IPS-NIHi7 (cell line): ENCODE measurements at regions not wholly inside any gene's neighbourhood (a gene's known extent, or its start where the extent isn't known, plus 50 kb on each side); places are given as distances from the start of the nearest gene placed in this dataset.
"Not testable (repeated sequence)": the region's sequence is repeated elsewhere in the genome, so short reads cannot be mapped to it uniquely, and the experiment has no call there.

Experiments used
- DNase-seq: peaks from one replicate; pipeline ENCODE4 v3.0.0; 2012; ENCODE audit warnings: mixed read lengths; ENCODE audit errors: extremely low spot score

- no peak for DNase-seq
These were observed 382.1 kb upstream of the CDH18 start for GRCh38 chr5:20370061-20370460.

DNA sequence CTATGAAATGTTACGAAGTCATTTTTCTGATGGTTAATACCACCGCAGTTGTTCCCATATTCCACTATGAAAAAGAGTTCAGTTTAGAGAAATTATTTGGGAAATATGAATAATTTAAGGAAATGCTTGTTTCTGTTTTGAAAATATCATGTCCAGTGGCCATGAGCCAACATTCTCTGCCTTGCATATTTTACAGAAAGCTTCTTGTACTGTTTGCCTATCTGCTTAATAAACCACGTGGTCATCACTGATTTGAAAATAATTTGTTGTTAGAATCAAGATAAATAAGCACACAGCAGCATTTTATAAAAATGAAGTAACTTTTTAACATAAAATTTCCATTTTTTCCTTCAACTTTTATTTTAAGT lies 381.5 kb upstream of the CDH18 start:
- no peak for DNase-seq

GRCh38 chr5:20368571-20369517 lies 380.8 kb upstream of the CDH18 start:
- DNase-seq, result no peak

DNA sequence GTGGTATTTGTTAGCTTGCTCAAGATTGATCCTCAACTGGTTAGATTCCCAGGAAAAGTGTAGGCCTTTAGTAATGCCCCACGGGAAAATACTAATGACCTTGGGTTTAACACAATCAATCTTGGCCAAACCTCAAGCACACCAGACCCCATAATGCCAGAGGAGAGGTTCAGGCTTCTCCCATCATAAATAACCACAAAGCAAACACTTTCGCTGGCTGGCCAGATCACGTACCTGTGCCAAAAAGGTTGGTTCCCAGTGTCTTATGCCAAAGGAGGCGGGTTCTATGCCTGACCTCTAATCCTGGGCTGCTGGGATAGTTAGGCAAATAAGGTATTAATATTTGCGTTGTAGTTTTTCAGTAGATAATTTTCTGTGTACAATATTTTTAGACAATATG lies 379.2 kb upstream of the CDH18 start:
- DNase-seq, result no peak

DNA sequence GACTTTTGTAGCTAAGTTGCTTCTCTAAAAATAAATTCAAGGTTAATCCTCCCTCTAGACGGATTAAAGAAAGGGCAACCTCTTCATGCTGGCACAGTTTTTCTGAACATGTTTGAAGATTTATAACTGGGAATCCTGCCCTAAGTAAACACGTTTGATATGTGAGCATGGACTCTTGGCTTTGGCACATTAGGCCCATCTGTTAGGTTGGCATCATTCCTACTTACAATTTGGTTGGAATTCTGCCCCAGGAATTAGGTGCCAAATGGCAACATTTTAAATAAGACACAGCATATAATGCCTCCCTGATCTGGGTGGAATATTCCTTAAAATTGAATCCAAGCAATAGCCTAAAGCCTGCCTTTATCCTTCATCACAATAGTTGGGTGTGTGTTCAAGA lies 372.3 kb upstream of the CDH18 start:
- DNase-seq, result no peak

- no peak for DNase-seq
These were observed 371.4 kb upstream of the CDH18 start for GRCh38 chr5:20359377-20359776.

GRCh38 chr5:20353499-20353898 lies 365.5 kb upstream of the CDH18 start:
- DNase-seq, result no peak

DNA sequence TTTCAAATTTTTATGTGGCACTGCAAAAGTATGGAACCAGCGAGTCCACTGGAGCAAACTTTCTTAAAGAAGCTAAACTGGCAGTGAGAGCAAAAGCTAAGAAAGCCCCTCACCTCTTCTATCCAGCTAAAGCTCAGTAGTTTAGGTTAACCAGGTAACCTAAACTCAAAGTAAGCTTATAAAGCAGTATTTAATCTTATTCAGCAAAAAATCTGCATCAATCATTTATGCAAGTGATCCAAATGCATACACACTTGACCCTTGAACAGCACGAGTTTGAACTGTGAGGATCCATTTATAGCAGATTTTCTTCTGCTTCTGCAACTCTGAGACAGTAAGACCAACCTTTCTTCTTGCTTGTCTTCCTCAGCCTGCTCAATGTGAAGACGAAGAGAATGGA lies 363.8 kb upstream of the CDH18 start:
- no peak for DNase-seq

- DNase-seq, result no peak
These were observed 360.3 kb upstream of the CDH18 start for GRCh38 chr5:20348321-20348720.

DNA sequence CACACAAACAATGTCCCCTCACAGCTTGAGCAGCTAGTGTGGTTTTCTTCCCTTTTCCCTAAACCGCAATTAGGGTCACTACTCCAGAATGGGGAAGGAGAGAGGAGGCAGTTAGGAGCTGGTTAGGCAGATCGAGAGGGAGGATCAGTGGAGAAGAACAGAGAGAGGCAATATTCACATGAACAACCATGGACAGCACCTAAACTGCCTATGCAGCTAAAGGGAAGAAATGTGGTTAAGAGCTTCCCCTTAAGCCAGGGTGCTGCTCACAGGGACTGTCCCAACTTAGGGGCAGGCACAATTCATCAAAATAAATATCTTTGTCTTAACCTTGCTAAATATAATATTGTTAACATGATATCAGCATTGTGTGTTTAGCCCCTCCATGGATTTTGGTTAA lies 359.3 kb upstream of the CDH18 start:
- no peak for DNase-seq

DNA sequence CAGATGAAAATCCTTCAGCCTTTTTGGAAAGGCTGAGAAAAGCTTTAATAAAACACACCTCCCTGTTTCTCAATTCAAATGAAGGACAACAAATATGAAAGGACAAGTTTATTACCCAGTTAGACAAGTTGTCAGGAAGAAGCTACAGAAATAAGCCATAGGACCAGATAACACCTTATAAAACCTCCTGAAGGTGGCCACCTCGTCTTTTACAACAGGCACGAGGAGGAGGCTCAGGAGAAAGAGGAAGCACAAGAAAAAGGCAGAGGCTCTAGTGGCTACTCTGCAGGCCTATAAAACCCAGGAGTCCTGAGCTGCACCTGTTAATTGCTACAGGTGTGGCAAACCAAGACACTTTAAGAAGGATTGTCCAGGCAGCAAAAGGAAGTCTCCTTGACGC lies 352.1 kb upstream of the CDH18 start:
- no peak for DNase-seq

- no peak for DNase-seq
These were observed 348.0 kb upstream of the CDH18 start for GRCh38 chr5:20335978-20336377.

DNA sequence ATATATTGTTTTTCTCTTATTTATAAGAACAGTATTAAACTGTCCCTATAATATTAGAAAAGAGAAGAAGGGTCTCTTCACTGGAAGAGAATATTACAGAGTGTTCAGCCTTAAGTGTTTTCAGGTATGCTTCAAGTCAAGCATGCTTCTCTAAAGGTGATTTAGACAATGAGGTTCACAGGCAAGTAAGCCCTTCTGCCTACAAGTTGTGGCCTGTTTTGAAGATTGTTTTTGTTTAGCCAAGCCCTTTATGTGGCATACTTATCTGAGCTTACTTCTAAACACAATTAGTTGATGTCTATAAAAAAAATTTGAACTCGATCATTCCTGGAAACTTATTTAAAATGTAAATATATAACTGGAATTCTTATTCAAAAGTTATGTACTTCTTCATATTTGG lies 343.8 kb upstream of the CDH18 start:
- no peak for DNase-seq

DNA sequence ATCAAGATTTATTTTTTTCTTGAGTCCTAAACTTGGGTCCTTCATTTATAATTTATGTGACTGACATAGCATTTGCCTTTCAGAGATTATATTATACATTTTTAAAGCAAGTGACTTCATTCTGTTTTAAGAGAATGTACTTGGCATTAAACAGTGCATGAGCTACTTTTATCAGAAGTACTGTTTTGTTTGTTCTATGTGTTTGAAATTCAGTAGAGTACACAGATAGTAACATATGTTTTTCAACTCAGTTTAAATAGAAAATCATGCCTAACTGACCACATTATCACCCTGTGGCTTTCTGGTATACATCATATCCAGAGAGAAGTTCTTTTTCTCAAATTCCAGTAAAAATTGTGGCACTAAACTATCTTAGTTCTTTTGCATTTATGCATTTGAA lies 335.3 kb upstream of the CDH18 start:
- DNase-seq, result no peak

GRCh38 chr5:20307391-20307790 lies 319.4 kb upstream of the CDH18 start:
- no peak for DNase-seq

GRCh38 chr5:20305463-20305862 lies 317.5 kb upstream of the CDH18 start:
- no peak for DNase-seq

GRCh38 chr5:20304570-20304969 lies 316.6 kb upstream of the CDH18 start:
- not testable (repeated sequence) for DNase-seq

DNA sequence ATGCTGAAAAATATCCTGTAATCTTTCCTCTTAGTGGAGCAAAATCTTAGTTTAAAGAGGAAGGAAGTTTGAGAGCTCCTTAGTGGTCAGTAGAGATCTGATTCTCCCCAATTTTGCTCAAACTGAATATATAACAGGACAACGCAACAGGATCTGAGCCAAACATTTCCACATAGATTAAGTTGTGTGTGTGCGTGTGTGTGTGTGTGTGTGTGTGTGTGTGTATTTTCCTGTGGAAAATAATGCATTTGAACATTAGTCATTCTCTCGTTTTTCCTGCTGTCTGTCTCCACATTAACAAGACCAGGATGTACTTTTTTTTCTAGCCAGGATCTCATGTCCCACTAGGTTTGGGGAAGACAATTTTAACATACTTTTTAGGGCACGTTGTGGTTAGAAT lies 312.1 kb upstream of the CDH18 start:
- DNase-seq, result no peak

DNA sequence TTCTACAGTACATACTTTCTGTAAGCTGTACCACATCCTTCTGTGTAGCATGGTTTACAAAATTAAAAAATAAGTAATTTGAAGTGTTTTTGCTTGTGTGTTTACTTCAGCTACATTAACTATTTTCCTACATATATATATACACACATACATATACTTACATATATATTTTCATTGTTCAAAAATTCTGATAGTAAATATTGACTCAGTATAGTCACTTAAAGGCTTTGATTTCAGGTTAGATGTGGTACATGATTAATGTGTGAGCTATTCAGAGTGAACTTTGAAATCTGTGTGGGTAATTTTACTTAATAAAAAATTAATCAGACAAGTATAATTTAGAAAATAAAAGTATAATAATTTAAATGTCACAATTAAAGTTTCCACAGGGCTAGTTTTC lies 306.7 kb upstream of the CDH18 start:
- DNase-seq, result no peak

DNA sequence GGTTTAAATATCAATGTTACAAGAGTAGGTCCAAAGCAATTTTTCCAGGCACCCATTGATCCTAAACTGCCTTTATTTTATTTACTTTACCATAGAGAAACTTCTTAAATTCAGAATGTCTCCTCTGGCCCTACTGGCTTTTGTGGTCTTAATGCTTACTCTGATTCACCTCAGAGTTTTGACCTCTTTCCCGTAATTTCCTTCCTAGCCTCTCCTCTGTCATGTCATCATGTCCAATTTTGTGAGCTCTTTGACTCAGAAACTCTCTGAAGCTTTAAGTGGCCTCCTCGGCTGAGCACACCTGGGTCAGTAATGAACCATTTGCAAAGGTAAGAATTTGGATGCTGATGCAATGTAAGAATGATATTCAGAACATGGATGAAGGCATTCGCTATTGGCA lies 303.8 kb upstream of the CDH18 start:
- no peak for DNase-seq

- no peak for DNase-seq
These were observed 299.6 kb upstream of the CDH18 start for GRCh38 chr5:20287640-20288039.

DNA sequence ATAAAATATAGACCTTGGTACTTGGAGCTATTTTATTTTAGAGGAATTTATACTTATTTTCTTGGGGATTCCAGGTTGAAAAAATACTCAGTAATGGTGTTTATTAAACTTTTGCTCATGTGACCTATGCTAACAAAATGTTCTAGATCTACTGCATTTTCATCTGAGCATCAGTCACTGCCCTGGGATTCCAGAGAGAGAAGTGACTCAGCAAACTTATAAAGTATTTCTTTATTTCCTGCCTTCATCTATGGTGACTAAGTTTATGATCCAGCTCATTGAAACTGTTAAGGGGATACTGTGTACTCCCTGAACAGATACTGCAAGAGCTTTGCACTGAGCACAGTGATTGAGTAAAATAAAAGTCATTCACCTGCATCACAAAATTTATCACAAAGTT lies 298.5 kb upstream of the CDH18 start:
- DNase-seq, result no peak

- DNase-seq, result no peak
These were observed 288.9 kb upstream of the CDH18 start for GRCh38 chr5:20276959-20277263.
